Mesodermal cell (in vitro differentiated cells): ENCODE measurements at regions not wholly inside any gene's neighbourhood (a gene's known extent, or its start where the extent isn't known, plus 50 kb on each side); places are given as distances from the start of the nearest gene placed in this dataset.

Experiments
- H3K27ac ChIP-seq: 2 replicates; pipeline ENCODE4 v1.7.0; 2013; ENCODE audit warnings: mild to moderate bottlenecking, low read depth, low read length, moderate library complexity; ENCODE audit not compliant: severe bottlenecking
- H3K36me3 ChIP-seq: 2 replicates; pipeline ENCODE4 v1.7.1; 2013; ENCODE audit warnings: mild to moderate bottlenecking, low read length, moderate library complexity; ENCODE audit not compliant: control insufficient read depth, insufficient read depth
- H3K4me1 ChIP-seq: one replicate; pipeline ENCODE4 v1.7.1; 2013; ENCODE audit warnings: mild to moderate bottlenecking, low read length; ENCODE audit not compliant: insufficient read depth, control insufficient read depth, poor library complexity, severe bottlenecking
- H3K4me3 ChIP-seq: 2 replicates; pipeline ENCODE4 v1.7.0; 2013; ENCODE audit warnings: low read length, control low read depth, mild to moderate bottlenecking; ENCODE audit not compliant: insufficient read depth, poor library complexity, severe bottlenecking; ENCODE audit errors: extremely low read depth
- H3K9me3 ChIP-seq: 2 replicates; pipeline ENCODE4 v1.7.1; 2013; ENCODE audit warnings: mild to moderate bottlenecking, low read length, moderate library complexity; ENCODE audit not compliant: control insufficient read depth
- WGBS, 2 experiments: methylation state at CpG; one replicate each; pipeline ENCODE4 v1.1.5; 2013; ENCODE audit warnings: missing lambda C conversion rate in 2 of 2; ENCODE audit not compliant: insufficient coverage in 2 of 2; 5-methylcytosine and 5-hydroxymethylcytosine counted together

- Histone ChIP-seq H3K27ac (no peak overlapping the region), H3K9me3 (no peaks in the 10 kb centered on the region), H3K36me3 (no peaks in the 10 kb centered on the region), H3K4me3 (no peak overlapping the region), H3K4me1 (peaks cover 10% of the 10 kb centered on the region)
Observed at GRCh38 chr2:150976604-150977003, 285.1 kb downstream of the RBM43 start.

GRCh38 chr2:150974864-150975263 lies 286.8 kb downstream of the RBM43 start:
- H3K27ac ChIP-seq: no peak overlapping the region
- no peaks in the 10 kb centered on the region for H3K36me3 ChIP-seq
- no peaks in the 10 kb centered on the region for H3K9me3 ChIP-seq
- peaks cover 9% of the 10 kb centered on the region for H3K4me1 ChIP-seq
- no peak overlapping the region for H3K4me3 ChIP-seq

GRCh38 chr2:150974234-150974633 lies 287.4 kb downstream of the RBM43 start:
- H3K9me3 ChIP-seq: no peaks in the 10 kb centered on the region
- no peaks in the 10 kb centered on the region for H3K36me3 ChIP-seq
- H3K4me1 ChIP-seq: peaks cover 9% of the 10 kb centered on the region
- WGBS, 2 experiments: 100% methylated on average over 1 of the region's 1 CpG
- peak overlapping the region; percentile 36 for H3K27ac ChIP-seq
- no peak overlapping the region for H3K4me3 ChIP-seq

GRCh38 chr2:150971910-150972309 lies 289.8 kb downstream of the RBM43 start:
- 90 to 92% methylated on average over 2 to 3 of the region's 3 CpGs for WGBS, 2 experiments

GRCh38 chr2:150963336-150963735 lies 298.3 kb downstream of the RBM43 start:
- Histone ChIP-seq H3K4me1 (no peaks in the 10 kb centered on the region), H3K4me3 (no peak overlapping the region), H3K9me3 (no peaks in the 10 kb centered on the region), H3K27ac (no peak overlapping the region), H3K36me3 (no peaks in the 10 kb centered on the region)
- 82 to 95% methylated on average over 5 of the region's 5 CpGs for WGBS, 2 experiments

More at GRCh38 chr2:150971910-150972309, 289.8 kb downstream of the RBM43 start:
- H3K4me3 ChIP-seq: no peak overlapping the region
- H3K9me3 ChIP-seq: no peaks in the 10 kb centered on the region
- no peak overlapping the region for H3K27ac ChIP-seq
- no peaks in the 10 kb centered on the region for H3K36me3 ChIP-seq
- no peaks in the 10 kb centered on the region for H3K4me1 ChIP-seq

GRCh38 chr2:150955231-150955630 lies 306.4 kb downstream of the RBM43 start:
- H3K9me3 ChIP-seq: no peaks in the 10 kb centered on the region
- no peak overlapping the region for H3K4me3 ChIP-seq
- H3K36me3 ChIP-seq: no peaks in the 10 kb centered on the region
- 91 to 93% methylated on average over 9 to 10 of the region's 10 CpGs for WGBS, 2 experiments
- no peak overlapping the region for H3K27ac ChIP-seq
- H3K4me1 ChIP-seq: no peaks in the 10 kb centered on the region

GRCh38 chr2:150946831-150947230 lies 314.8 kb downstream of the RBM43 start:
- Histone ChIP-seq H3K36me3 (no peaks in the 10 kb centered on the region), H3K27ac (no peak overlapping the region), H3K4me1 (no peaks in the 10 kb centered on the region), H3K9me3 (no peaks in the 10 kb centered on the region), H3K4me3 (no peak overlapping the region)

- no peaks in the 10 kb centered on the region for H3K9me3 ChIP-seq
- no peaks in the 10 kb centered on the region for H3K36me3 ChIP-seq
- no peaks in the 10 kb centered on the region for H3K4me1 ChIP-seq
- H3K4me3 ChIP-seq: no peak overlapping the region
- no peak overlapping the region for H3K27ac ChIP-seq
- WGBS, 2 experiments: 100% methylated on average over 1 of the region's 1 CpG; no CpG with 5 or more reads in 1 of the 2 experiments
Observed at GRCh38 chr2:150944315-150944714, 317.3 kb downstream of the RBM43 start.

GRCh38 chr2:150939087-150939486 lies 322.6 kb downstream of the RBM43 start:
- Histone ChIP-seq H3K4me3 (no peak overlapping the region), H3K27ac (no peak overlapping the region)
- WGBS, 2 experiments: 73 to 80% methylated on average over 2 to 3 of the region's 3 CpGs

GRCh38 chr2:150938527-150938926 lies 323.1 kb downstream of the RBM43 start:
- no CpG with 5 or more reads among the region's 4 CpGs for WGBS, 2 experiments

More at GRCh38 chr2:150939087-150939486, 322.6 kb downstream of the RBM43 start:
- Histone ChIP-seq H3K36me3 (no peaks in the 10 kb centered on the region), H3K9me3 (no peaks in the 10 kb centered on the region), H3K4me1 (no peaks in the 10 kb centered on the region)

GRCh38 chr2:150937030-150937429 lies 324.6 kb downstream of the RBM43 start:
- Histone ChIP-seq H3K4me1 (no peaks in the 10 kb centered on the region), H3K4me3 (no peak overlapping the region), H3K27ac (no peak overlapping the region), H3K9me3 (no peaks in the 10 kb centered on the region), H3K36me3 (no peaks in the 10 kb centered on the region)
- WGBS, 2 experiments: no CpG with 5 or more reads among the region's 1 CpG

More at GRCh38 chr2:150938527-150938926, 323.1 kb downstream of the RBM43 start:
- Histone ChIP-seq H3K9me3 (no peaks in the 10 kb centered on the region), H3K4me3 (no peak overlapping the region), H3K27ac (no peak overlapping the region), H3K4me1 (no peaks in the 10 kb centered on the region), H3K36me3 (no peaks in the 10 kb centered on the region)

- no CpG with 5 or more reads among the region's 3 CpGs for WGBS, 2 experiments
- no peaks in the 10 kb centered on the region for H3K9me3 ChIP-seq
- H3K4me1 ChIP-seq: no peaks in the 10 kb centered on the region
- H3K36me3 ChIP-seq: no peaks in the 10 kb centered on the region
- no peak overlapping the region for H3K27ac ChIP-seq
- H3K4me3 ChIP-seq: no peak overlapping the region
Observed at GRCh38 chr2:150931451-150931850, 330.2 kb downstream of the RBM43 start.
